HG03354 (cell line): ENCODE measurements at regions not wholly inside any gene's neighbourhood (a gene's known extent, or its start where the extent isn't known, plus 50 kb on each side); places are given as distances from the start of the nearest gene placed in this dataset.
"Not testable (repeated sequence)": the region's sequence is repeated elsewhere in the genome, so short reads cannot be mapped to it uniquely, and the experiment has no call there.

Experiments
- ATAC-seq: cut with Tn5 transposase; IDR thresholded peaks from one replicate; pipeline ENCODE4 v1.9.1; 2021; ENCODE audit warnings: mild to moderate bottlenecking; ENCODE audit not compliant: unreplicated experiment, poor library complexity, severe bottlenecking

- no peak for ATAC-seq
Measured at GRCh38 chr16:86344586-86344871, 165.8 kb upstream of the FOXF1 start.

- no peak for ATAC-seq
Measured at GRCh38 chr16:86344881-86345280, 165.4 kb upstream of the FOXF1 start.

- ATAC-seq, result no peak
Measured at GRCh38 chr16:86345516-86345915, 164.8 kb upstream of the FOXF1 start.

- ATAC-seq, result no peak
Measured at GRCh38 chr16:86346034-86346433, 164.3 kb upstream of the FOXF1 start.

- no peak for ATAC-seq
Measured at GRCh38 chr16:86347090-86347489, 163.2 kb upstream of the FOXF1 start.

GRCh38 chr16:86347916-86348555 is 162.3 kb upstream of the FOXF1 start:
- no peak for ATAC-seq

- no peak for ATAC-seq
Measured at GRCh38 chr16:86349338-86349900, 160.9 kb upstream of the FOXF1 start.

GRCh38 chr16:86350289-86350688 is 160.0 kb upstream of the FOXF1 start:
- ATAC-seq, result no peak

- no peak for ATAC-seq
Measured at GRCh38 chr16:86351041-86351784, 159.1 kb upstream of the FOXF1 start.

- ATAC-seq, result not testable (repeated sequence)
Measured at GRCh38 chr16:86351785-86352139, 158.6 kb upstream of the FOXF1 start.

- ATAC-seq, result no peak
Measured at GRCh38 chr16:86353148-86353547, 157.2 kb upstream of the FOXF1 start.

GRCh38 chr16:86353948-86354347 is 156.4 kb upstream of the FOXF1 start:
- ATAC-seq, result no peak

GRCh38 chr16:86354641-86355513 is 155.4 kb upstream of the FOXF1 start:
- ATAC-seq, result no peak

- ATAC-seq, result no peak
Measured at GRCh38 chr16:86355531-86355930, 154.8 kb upstream of the FOXF1 start.

- ATAC-seq, result no peak
Measured at GRCh38 chr16:86355951-86356350, 154.4 kb upstream of the FOXF1 start.

- no peak for ATAC-seq
Measured at GRCh38 chr16:86356804-86357203, 153.5 kb upstream of the FOXF1 start.

- ATAC-seq, result no peak
Measured at GRCh38 chr16:86357303-86357702, 153.0 kb upstream of the FOXF1 start.

GRCh38 chr16:86357950-86358349 is 152.4 kb upstream of the FOXF1 start:
- no peak for ATAC-seq

GRCh38 chr16:86359571-86359970 is 150.8 kb upstream of the FOXF1 start:
- ATAC-seq, result no peak

GRCh38 chr16:86362155-86362849 is 148.0 kb upstream of the FOXF1 start:
- no peak for ATAC-seq
